ENCODE measurements at regions not wholly inside any gene's neighbourhood (a gene's known extent, or its start where the extent isn't known, plus 50 kb on each side); places are given as distances from the start of the nearest gene placed in this dataset.

DNA sequence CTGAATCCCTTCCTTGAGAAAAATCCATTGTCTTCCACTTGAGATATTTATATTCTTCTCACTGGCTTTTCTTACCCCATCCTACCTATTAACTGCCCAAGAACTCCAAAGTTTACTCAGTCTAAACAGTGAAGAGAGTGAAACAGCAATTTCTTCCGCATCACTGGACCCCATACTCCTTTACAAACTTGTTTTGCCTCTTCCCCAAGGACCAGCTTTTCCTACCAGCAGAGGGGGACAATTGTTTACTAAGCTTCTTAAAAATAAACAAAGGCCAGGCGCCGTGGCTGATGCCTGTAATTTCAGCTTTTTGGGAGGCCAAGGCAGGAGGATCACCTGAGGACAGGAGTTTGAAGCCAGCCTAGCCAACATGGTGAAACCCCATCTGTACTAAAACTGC is 52.0 kb downstream of the LRATD1 start:
- no peak for DNase-seq (ENCODE audit: low spot score)

DNA sequence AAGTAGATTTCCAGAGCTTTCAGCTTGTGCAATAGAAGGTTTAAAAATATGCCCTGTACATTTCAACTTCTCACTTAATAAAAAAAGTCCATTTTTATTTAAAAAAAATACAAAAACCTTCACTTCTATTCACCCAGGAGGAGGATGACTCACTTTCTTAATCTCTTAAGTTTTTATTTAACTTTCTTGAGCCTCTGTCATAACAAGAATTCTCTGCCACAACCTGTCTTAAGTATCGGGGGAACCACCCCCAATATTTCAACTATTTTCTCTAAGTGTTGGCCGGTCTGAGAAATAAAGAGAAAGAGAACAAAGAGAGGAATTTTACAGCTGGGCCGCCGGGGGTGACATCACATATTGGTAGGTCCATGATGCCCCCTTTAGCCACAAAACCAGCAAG is 58.4 kb downstream of the LRATD1 start:
- no peak for DNase-seq (ENCODE audit: low spot score)

DNA sequence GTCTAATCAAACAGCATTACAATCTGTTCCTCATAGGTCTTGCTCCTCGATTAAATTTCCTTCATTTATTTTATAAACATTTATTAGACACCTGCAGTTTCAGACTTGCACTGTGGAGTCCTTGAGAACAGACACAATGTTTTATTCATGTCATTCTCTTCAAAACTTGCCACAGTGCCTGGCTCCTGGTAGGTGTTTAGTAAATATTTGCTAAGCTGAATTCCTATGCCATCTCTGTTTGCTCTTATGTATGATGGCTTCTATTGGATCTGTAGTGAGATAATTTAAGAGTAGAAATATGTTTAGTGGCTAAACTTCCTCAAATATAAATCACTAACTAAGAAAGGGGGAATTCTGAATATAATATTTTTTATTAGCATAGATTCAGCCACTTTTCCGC is 61.4 kb downstream of the LRATD1 start:
- no peak for DNase-seq (ENCODE audit: low spot score)

DNA sequence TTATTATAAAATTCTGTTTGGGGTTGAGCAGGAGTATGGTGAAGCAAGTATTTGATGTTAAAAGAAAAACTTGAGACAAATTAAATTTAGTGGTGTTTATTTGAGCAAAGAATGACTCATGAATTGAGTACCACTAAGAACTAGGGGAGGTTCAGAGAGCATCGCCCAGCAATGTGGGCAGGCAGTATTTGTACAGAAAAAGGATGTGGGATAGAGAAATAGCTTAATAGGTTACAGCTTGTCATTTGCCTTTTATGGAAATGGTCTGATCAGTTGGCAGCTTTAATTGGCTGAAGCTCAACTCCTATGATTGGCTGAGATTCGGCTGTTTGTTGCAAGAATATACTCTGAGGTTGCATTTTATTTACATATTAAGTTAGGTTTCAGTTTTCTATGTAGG is 68.2 kb downstream of the LRATD1 start:
- no peak for DNase-seq (ENCODE audit: low spot score)

DNA sequence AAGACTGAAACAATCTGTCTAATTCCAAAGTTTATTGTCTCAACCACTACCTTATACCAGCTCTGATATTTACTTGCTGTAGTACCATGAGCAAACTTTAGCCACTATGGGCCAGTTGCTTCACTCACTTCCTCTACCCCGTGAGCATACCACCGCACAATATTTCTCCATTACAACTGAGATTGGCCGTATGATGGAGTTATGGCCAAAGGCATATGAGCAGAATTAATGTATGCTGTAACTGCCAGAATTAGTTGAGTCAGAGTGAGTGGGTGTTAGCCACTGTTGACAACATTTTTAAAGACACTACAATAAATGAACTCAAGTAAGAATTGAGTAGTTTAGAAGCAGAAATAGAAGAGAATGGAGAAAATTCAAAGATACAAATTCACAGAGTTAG is 69.7 kb downstream of the LRATD1 start:
- DNase-seq (ENCODE audit: low spot score), result no peak

DNA sequence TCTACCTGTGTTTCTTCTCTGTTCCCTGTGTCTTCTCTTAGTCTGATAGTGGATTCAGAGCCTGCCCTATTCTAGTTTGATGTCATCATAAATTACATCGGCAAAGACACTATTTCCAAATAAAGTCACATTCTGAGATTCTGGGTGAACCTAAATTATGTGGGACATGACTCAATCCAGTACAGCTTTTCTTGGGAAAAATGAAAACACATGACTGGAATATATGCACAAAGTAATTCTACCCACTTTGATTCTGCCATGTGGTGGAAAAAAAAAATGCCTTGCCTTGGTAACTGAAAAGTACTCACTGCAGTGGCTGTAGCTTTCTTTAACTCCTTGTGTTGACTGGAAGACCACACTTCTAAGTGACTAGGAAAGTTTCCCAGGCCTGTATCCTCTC is 73.7 kb downstream of the LRATD1 start:
- DNase-seq (ENCODE audit: low spot score), result no peak

DNA sequence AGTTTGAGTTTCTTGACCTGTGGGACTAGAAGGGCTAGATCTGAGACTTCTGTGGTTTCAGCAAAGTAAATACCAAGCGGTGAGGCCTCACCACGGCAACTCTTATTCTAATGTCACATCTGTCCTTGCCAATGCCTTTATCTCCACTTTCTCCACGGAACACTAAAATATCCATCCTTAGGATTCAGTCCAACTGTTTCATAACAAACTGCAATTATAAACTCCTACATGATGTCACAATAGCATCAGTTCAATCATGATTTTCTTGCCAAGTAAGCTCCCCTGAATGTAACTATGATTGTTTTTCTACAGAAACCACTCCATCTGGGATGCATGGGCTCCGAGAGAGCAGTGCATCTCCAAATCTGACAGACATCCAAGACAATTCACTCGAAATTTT is 79.6 kb downstream of the LRATD1 start:
- DNase-seq (ENCODE audit: low spot score), result no peak

DNA sequence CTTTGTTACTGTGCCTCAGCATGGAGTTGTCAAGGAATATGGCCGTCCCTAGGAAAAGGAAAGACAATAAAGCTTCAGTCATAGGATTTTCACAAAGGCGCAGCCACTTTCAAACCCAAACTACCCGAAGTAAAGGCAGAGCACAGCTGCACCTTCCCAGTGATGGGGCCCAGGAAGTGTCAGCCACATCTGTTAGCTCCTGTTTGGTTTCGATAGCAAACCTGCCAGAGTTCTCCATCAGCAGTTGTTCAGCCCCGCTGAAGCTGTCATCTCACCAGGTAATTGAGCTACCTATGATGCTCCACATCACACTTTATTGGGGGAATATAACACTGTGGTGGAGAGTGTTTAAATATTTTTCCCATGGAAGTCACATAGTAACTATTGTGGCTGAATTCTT is 80.7 kb downstream of the LRATD1 start:
- DNase-seq (ENCODE audit: low spot score), result no peak

DNA sequence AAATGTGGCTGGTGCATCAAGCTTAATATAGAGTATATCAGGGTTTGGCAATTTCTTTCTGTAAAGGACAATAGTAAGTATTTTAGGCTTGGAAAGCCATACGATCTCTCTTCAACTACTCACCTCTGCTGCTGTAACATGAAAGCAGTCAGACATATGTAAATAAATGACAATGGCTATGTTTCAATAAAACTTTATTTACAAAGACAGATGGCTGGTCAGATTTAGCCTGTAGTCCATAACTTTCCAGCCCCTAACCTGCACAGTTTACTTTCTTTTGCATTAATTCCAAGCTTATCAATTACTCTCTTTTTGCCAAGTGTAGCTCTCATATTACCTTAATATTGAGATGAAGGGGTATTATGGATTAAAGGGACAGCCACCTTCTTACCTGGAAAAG is 83.1 kb downstream of the LRATD1 start:
- DNase-seq (ENCODE audit: low spot score), result no peak

DNA sequence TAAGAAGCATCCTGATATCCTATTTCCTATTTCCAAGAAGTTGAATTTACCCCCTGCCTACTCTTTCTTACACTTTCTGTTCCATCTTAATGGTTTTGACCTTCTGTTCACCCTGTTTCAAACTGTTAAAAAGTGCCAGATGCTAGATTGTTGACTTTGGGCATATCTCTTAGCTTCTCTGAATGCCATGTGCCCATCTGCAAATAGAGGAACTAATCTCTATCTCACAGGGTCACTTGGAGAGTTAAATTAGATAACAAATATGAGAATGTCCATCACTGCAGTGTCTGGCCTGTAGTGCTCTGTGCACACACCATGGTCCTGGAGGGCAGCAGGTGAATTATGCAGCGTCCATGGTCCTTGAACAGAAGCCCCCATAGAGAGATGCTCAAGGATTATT is 83.8 kb downstream of the LRATD1 start:
- no peak for DNase-seq (ENCODE audit: low spot score)

DNA sequence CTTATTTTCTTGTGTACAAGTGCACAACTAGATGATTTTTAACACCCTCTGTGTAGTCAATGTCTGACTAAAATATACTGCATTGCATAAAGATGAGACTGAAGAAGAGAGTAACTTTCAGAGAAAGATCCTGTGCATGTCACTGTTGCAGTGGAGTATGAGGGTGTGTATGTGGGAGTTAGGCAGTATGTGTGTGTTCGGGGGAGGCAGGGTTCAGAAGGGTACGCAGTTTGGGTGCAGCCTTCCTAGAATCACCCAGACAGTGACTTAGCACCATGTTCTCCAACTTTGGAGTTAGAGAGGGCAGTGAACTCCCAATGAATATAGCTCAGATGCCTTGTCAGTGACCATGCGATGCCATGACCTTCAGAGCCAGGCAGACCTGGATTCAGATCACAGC is 84.6 kb downstream of the LRATD1 start:
- no peak for DNase-seq (ENCODE audit: low spot score)

DNA sequence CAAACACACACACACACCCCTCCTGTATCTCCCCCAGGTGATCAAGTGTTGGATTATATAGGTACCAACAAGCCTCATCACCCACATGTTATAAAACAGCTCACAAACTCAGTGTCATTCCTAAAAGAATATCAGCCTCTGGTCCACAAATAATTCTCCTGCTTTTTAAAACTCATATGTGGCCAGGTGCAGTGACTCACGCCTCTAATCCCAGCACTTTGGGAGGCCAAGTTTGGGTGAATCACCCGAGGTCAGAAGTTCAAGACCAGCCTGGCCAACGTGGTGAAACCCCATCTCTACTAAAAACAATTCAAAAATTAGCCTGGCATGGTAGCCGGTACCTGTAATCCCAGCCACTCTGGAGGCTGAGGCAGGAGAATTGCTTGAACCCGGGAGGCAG is 87.8 kb downstream of the LRATD1 start:
- no peak for DNase-seq (ENCODE audit: low spot score)

DNA sequence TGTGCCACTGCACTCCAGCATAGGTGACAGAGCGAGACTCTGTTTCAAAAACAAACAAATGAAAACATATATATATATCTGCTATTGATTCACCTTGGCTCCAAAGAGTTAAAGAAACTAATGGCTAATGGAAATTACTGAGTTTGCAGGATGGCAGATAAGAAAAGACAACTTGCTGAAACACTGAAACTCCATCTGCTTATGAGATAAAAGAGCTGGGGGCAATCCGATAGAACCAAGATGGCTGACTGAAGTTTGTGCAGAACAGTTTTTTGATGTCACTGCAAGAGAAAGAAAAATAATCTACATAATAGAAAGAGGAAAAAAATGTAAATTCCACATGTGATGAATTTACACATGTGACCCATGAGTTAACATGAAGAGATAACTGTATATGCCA is 88.2 kb downstream of the LRATD1 start:
- DNase-seq (ENCODE audit: low spot score), result no peak

DNA sequence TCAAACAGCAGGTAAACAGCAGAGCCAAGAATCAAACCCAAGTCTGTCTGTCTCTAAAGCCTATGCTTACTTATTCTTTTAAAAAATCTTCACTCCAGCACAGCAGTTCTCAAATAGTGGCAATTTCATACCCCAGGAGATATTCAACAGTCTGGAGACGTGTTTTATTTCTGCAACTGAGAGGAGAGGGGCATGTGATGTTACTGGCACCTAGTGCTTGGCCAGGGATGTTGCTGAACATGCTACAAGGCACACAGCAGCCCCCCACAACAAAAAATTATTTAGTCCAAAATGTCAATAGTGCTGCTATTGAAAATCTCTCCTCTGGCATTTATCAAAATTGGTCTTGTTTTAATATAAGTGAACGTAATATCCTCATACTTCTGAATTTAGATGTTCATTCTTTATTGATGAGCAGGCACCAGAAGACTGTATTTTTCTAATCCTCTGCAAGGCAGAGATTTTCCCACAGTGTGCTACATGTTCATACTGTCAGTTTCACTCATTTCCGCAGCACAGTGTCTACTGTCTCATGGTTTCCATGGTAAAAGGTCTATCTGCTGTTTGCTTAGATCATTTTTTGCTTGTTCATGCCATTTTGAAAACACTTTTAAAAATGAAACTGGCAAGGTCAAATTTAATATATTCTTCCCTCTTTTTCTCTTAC is 90.5 kb downstream of the LRATD1 start:
- no peak for DNase-seq (ENCODE audit: low spot score)

DNA sequence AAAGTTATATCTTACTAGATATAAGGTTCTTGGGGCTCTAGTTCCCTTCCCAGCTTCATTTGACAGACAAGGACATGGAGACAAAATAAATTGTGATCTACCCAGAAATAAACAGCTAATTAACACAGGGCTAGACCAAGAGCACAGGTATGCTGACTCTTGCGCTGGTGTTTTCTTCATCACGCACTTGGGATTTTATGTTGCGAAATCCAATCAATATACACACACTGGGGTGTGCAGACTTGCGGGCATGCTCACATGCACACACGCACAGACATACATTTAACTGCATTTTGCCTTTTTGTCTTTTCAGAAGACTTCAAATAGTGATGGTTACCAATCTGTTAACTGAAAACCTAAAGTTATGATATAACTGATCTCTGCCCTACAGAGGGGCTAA is 91.2 kb downstream of the LRATD1 start:
- DNase-seq (ENCODE audit: low spot score), result no peak

DNA sequence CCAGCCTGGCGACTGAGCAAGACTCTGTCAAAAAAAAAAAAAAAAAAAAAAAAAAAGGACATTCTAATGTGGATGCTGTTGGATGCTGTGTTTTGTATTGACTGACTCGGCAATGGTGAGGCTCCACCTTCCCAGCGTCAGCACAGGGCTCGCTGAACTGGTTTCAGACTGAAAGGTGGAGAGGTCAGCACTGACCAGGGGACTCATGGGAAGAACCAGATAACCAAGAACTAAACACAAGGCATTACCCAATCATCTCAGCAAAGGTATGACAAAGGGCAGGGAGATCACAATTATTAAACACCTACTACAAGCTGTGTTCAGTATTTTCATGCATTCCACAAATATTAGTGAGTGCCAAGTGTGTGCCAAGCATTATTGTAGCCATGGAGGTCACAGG is 103.2 kb downstream of the LRATD1 start:
- DNase-seq (ENCODE audit: low spot score), result no peak

DNA sequence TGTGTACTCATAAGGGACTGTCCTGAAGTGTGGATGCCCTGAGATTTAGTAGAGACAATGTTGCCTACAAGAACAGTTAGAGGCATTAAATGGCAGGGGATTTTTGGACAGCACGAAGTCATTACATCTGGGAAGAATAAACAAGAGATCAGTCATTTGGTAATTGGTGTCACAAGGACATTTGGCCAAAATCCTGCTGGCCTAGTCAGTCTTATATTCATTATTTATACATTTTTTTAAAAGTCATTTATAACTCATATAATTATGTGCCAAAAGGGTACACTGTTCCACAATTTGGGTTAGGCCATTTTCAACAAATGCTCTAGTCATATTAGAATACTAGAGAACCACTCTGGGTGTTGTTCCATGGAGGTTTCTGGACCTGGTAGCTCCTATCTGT is 104.7 kb downstream of the LRATD1 start:
- DNase-seq (ENCODE audit: low spot score), result no peak

DNA sequence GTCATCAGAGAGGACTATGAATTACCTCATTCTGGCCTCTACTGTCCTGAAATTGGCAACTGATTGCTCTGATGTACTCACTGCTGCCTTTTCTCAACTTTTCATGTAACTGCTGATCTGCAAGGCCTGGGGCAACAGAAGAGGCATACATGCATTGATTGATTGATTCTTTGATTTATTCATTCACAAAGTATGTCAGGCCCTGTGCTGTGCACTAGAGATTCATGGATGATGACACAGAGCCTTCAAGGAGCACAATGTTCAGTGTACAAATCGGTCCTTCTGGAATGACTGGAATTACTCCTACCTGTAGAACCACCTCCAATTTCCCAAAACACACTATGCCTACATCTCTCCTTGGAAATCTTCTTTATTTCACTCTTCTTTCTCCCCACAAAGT is 111.3 kb downstream of the LRATD1 start:
- DNase-seq (ENCODE audit: low spot score), result no peak

DNA sequence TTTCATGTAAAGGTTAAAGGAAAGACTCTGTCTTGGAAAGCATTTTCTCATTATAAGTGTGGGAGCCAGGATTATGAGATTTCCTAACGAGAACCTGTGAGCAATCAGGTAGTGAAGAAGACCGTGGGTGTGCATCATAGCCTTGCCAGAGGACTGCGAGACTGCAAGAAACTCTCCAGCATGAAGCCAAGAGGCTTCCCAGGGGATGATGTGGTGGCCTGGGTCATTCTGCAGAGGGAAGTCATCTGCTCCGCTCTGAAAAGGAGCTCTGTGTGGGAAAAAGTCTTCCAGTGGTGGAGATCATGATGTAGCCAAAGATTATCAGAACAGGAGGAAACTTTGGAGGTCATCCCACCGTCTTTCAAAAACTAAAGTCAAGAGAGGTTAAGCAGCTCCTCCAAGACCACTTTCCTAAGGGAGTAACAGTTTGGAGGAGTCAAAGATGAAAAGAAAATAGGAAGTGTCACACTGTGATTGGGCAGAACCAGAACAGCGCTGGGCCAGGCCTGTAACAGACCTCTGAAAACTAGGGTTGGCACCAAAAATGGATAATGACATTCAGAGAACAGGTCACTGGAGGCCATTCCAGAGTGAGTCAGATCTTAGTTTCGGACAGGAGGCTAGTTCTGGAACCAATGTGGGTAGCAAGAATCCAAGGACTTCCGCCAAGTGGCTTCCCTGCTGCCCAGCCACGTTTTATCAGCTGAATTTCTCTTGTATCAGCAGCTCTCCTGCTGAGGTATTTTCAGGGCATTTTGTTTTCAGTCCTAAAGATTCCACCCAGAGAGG is 113.0 kb downstream of the LRATD1 start:
- DNase-seq (ENCODE audit: low spot score), result no peak

DNA sequence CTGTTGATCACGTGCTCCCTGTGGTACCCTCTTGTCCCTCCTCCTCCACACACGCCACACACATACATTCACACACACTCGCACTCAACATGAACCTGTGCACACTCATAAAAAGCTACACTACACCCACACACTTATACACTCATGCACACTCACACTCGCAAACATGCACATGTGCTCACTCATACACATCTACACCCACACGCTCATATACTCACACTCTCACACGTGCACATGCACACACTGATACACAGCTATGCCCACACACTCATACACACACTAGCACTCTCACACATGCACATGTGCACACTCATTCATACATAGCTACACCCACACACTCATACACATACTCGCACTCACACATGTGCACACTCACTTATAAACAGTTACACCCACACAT is 113.6 kb downstream of the LRATD1 start:
- no peak for DNase-seq (ENCODE audit: low spot score)

DNA sequence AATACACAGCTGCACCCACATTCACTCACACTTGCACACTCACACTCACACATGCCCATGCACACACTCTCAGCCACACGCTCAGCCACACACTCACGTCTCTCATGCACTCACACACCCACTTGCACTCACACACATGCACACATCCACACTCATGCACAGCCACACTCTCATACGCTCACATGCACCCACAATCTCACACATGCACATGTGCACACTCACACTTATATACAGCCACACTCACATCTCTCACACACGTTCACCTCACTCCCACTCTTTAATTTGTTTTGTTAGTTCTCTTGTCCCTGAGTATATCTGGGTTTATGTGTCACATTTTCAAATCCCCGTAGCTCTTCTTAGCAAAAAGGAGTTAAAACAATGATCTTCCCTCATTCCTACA is 114.9 kb downstream of the LRATD1 start:
- no peak for DNase-seq (ENCODE audit: low spot score)

DNA sequence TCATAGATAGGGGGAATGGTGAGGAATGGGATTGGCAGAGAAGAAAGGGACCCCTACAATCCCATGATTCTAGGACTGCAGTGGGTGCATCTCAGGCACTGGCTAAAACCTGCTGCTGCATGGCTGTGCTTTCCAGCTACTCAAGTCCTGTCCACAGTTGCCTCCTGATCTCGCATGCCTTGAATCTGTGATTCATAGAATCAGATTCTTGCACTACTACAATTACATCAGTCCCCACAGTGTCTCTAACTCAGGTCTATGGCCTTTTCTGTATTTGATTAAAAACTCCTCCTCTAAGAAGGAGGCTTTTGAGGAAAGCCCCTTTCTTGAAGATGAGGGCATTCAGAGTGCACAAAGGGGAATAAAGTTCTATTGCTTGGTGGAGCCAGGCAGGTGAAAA is 117.4 kb downstream of the LRATD1 start:
- no peak for DNase-seq (ENCODE audit: low spot score)

DNA sequence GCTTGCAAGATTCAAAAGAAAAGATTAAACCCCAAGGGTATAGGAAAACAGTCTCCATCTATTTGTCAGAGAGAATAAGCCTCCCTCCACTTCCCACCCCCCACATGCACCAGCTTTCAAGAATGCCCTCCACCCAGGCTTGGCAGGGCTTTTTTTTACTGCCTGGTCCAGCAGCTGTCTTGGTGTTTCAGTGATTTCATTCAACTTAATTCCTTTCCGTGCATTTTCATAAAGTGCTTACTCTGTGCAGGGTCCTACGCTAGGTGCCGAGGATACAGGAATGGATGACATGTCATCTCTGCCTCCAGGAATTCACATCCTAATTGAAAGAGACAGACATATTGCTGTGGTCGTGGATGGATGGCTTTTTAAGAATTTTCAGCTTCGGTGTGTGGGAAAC is 117.9 kb downstream of the LRATD1 start:
- no peak for DNase-seq (ENCODE audit: low spot score)

DNA sequence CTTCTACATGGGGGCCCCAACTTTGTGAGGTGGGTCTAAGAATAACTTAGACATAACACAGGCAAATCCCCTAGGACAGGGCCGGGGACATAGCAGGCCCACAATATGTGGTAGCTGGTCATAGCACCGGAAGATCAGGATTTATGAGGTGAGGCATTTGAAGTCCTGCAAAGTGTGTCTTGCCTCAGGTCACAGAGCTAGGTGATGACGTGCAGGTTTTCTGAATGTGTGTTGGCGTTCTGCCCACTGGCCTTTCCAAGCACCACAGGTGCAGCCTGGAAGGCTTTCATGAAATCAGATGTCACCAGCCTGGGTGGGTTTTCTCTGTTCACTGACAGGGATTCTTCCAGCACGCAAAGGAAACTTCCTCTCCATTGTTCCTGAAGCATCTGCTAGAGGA is 119.1 kb downstream of the LRATD1 start:
- DNase-seq (ENCODE audit: low spot score), result no peak

All from NAMALWA (cell line).